IPS DF 6.9 (cell line): ENCODE measurements at regions not wholly inside any gene's neighbourhood (a gene's known extent, or its start where the extent isn't known, plus 50 kb on each side); places are given as distances from the start of the nearest gene placed in this dataset.

Experiments used
- DNase-seq: peaks from one replicate; pipeline ENCODE4 v3.0.0-alpha.2; 2013; ENCODE audit warnings: low read depth, low spot score
- H3K27ac ChIP-seq: one replicate; pipeline ENCODE4 v1.5.1; 2013; ENCODE audit warnings: low read length, control low read depth
- H3K27me3 ChIP-seq: 2 replicates; pipeline ENCODE4 v1.6.1; 2013; ENCODE audit warnings: mild to moderate bottlenecking, low read length; ENCODE audit not compliant: control insufficient read depth, insufficient read depth
- H3K36me3 ChIP-seq: 2 replicates; pipeline ENCODE4 v1.6.1; 2013; ENCODE audit warnings: low read length; ENCODE audit not compliant: control insufficient read depth, insufficient read depth
- H3K4me1 ChIP-seq: 2 replicates; pipeline ENCODE4 v1.6.1; 2013; ENCODE audit warnings: low read length; ENCODE audit not compliant: control insufficient read depth, insufficient read depth
- H3K4me3 ChIP-seq: 2 replicates; pipeline ENCODE4 v1.5.1; 2013; ENCODE audit warnings: mild to moderate bottlenecking, low read length
- H3K9me3 ChIP-seq: 2 replicates; pipeline ENCODE4 v1.6.1; 2013; ENCODE audit warnings: low read length, inconsistent platforms; ENCODE audit not compliant: control insufficient read depth, insufficient read depth
- WGBS: extraction: QIAGEN DNeasy Blood & Tissue Kit; methylation state at CpG from one replicate; pipeline ENCODE4 v1.1.7; 2013; ENCODE audit warnings: mixed read lengths, missing lambda C conversion rate; ENCODE audit not compliant: insufficient read length, insufficient coverage; 5-methylcytosine and 5-hydroxymethylcytosine counted together

GRCh38 chr18:61281431-61281830 lies 51.8 kb upstream of the CDH20 start:
- DNase-seq, result no peak
- WGBS, result no CpG with 5 or more reads among the region's 1 CpG
- Histone ChIP-seq H3K4me3 (no peak overlapping the region), H3K9me3 (no peaks in the 10 kb centered on the region), H3K36me3 (no peaks in the 10 kb centered on the region), H3K27ac (no peak overlapping the region), H3K27me3 (no peaks in the 10 kb centered on the region), H3K4me1 (peaks cover 1% of the 10 kb centered on the region; the same call in 1 of the 2 replicates)

DNA sequence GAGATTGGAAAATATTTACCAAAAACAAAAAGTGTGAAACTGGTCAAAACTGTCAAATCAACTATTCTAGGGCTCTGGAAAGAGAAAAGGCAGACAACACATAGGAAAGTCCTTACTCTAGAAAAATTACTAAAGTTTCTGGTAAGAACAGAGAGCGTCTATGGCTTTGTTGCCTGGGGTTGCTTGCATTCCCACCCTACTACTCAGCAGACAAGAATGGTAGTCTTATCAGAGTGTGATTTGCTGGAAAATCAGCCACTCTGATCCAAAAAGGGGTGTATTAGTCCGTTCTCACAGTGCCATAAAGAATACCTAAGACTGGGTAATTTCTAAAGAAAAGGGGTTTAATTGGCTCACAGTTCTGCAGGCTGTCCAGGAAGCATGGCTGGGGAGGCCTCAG lies 50.3 kb upstream of the CDH20 start:
- no peak overlapping the region for H3K4me3 ChIP-seq
- peaks cover 1% of the 10 kb centered on the region; the same call in 1 of the 2 replicates for H3K4me1 ChIP-seq
- no peak for DNase-seq
- WGBS, result no CpG with 5 or more reads among the region's 2 CpGs
- no peaks in the 10 kb centered on the region for H3K27me3 ChIP-seq
- H3K9me3 ChIP-seq, result no peaks in the 10 kb centered on the region
- H3K36me3 ChIP-seq, result no peaks in the 10 kb centered on the region
- H3K27ac ChIP-seq, result no peak overlapping the region
